ENCODE measurements at regions not wholly inside any gene's neighbourhood (a gene's known extent, or its start where the extent isn't known, plus 50 kb on each side); places are given as distances from the start of the nearest gene placed in this dataset.

DNA sequence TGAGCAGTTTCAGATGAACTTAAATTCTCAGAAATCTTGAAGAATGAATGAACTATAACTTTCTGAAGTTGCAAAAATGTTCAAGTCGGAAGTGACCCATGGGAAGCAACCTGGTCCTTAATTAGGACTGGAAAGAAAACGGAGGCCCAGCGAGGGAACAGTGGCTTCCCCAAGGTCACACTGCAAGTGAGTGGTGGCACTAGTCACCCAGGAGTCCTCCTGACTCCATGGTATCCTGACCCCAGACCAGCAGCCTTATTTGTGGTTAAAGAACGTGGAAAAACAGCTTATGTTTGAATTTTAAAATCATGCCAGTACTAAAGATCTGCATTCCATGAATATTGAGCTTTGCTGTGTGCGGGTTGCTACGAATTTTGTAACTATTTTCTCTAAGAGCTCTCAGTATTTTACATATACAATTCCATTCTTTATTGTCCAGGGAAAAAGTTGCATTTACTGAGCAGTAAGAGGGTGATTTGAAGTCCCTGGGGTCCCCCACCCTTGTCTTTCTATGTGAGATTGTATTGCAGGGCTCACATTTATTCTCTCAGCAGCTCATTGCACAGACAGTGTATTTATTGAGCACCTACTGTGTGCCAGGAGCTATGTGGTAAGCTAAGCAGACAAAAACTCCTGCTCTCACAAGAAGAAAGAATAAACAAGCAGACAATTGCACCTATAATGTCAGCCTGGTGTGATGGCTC is 61.6 kb upstream of the ATP5PO start:
- ATAC-seq (ENCODE audit: low FRiP score) = no peak
- DNase-seq (ENCODE audit: low spot score) = no peak
- TF ChIP-seq, protein P1, sequence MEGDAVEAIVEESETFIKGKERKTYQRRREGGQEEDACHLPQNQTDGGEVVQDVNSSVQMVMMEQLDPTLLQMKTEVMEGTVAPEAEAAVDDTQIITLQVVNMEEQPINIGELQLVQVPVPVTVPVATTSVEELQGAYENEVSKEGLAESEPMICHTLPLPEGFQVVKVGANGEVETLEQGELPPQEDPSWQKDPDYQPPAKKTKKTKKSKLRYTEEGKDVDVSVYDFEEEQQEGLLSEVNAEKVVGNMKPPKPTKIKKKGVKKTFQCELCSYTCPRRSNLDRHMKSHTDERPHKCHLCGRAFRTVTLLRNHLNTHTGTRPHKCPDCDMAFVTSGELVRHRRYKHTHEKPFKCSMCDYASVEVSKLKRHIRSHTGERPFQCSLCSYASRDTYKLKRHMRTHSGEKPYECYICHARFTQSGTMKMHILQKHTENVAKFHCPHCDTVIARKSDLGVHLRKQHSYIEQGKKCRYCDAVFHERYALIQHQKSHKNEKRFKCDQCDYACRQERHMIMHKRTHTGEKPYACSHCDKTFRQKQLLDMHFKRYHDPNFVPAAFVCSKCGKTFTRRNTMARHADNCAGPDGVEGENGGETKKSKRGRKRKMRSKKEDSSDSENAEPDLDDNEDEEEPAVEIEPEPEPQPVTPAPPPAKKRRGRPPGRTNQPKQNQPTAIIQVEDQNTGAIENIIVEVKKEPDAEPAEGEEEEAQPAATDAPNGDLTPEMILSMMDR (IDR thresholded peaks at IDR 0.05) = no peak

GRCh38 chr21:33976082-33977016 is 60.7 kb upstream of the ATP5PO start:
- no peak for DNase-seq (ENCODE audit: low spot score)
- TF ChIP-seq, protein P1 (IDR thresholded peaks at IDR 0.05) = no peak
- ATAC-seq (ENCODE audit: low FRiP score) = peak; percentile 82

DNA sequence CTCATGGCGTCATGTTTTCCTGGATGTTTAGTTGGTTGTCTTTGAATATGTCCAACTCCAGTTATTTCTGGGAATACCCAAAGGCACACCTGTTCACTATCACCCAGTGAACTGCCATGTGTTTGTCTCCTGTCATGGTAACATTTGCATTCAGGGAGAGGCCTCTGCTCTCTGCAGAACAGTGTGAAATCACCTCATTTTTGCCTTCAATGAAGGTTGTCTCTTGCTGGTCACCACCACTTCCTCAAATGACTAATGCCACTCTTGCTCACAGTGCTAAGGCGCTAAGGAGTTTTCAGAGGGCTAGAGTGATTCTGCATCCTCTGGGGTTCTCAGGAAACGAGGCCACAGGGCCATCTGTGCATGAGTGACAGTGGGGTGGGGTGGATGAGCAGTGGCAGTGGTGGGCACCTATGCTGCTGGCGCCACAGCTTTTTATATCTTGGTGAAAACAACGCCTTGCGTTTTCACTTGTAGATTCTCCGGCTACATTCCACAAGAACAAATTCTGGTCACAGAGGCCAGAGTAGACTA is 60.0 kb upstream of the ATP5PO start:
- ATAC-seq (ENCODE audit: low FRiP score) = no peak
- DNase-seq (ENCODE audit: low spot score) = no peak
- TF ChIP-seq, protein P1 (IDR thresholded peaks at IDR 0.05) = no peak

DNA sequence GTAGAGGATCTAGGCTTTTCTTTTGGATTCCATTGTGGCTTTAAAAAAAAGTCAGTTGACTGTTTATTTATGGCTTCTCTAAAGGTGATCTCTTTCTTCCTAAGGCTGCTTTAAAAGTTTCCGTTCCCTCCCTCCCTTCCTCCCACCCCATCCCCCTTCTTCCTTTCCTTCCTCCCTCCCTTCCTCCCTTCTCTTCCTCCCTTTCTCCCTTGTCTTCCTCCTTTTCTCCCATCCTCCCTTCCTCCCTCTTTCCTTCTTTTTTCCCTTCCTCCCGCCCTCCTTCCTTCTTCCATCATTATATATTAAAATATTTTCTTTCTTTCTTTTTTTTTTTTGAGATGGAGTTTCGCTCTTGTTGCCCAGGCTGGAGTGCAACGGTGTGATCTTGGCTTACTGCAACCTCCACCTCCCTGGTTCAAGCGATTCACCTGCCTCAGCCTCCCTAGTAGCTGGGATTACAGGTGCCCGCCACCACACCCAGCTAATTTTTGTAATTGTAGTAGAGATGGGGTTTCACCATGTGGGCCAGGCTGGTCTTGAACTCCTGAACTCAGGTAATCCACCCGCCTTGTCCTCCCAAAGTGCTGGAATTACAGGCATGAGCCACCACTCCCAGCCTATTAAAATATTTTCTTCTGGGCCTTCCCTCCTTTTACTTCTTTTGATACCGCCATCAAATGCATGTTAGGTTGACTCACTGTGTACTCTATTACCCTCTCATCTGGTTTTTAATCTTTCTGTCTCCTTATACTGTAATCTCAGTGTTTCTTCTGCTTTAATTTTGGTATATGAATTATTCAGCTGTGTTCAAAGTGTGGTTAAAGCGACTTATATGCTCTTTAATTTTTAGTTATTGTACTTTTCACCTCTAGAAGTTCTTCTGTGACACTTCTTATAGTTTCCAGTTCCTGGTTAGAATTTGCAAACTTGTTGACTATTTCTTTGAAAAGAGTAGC is 59.2 kb upstream of the ATP5PO start:
- TF ChIP-seq, protein P1 (IDR thresholded peaks at IDR 0.05) = no peak
- no peak for DNase-seq (ENCODE audit: low spot score)
- ATAC-seq (ENCODE audit: low FRiP score) = no peak

- no peak for DNase-seq (ENCODE audit: low spot score)
Measured at GRCh38 chr21:33973268-33973667, 57.7 kb upstream of the ATP5PO start.

DNA sequence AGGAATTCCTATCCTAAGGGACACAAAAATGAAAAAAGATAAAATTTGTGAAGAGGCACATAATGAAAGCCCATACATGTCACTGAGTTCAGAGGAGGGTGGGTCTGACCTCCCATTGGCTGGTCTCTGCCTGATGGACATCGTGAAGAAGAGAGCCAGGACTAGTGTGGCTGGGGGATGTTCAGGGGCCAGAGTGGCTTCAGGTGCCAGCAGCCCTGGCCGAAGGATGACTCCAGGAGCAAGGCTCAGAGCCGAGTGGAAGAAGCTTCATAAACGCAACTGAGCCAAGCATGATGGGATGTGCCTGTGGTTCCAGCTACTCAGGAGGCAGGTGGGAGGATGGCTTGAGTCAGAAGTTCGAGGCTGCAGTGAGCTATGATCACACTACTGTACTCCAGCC is 56.9 kb upstream of the ATP5PO start:
- DNase-seq (ENCODE audit: low spot score) (no peak), ATAC-seq (ENCODE audit: low FRiP score) (no peak)
- TF ChIP-seq, protein P1 (IDR thresholded peaks at IDR 0.05) = no peak

More at GRCh38 chr21:33973268-33973667, 57.7 kb upstream of the ATP5PO start:
- no peak for ATAC-seq (ENCODE audit: low FRiP score)
- TF ChIP-seq, protein P1 (IDR thresholded peaks at IDR 0.05) = no peak
